GM12892 (cell line): ENCODE measurements at regions not wholly inside any gene's neighbourhood (a gene's known extent, or its start where the extent isn't known, plus 50 kb on each side); places are given as distances from the start of the nearest gene placed in this dataset.

Experiments used
- POLR2AphosphoS5 ChIP-seq: IDR thresholded peaks from 2 replicates; pipeline ENCODE4 v1.6.1; 2011; ENCODE audit warnings: low read depth, low read length, control low read depth
- TAF1 ChIP-seq: IDR thresholded peaks from 2 replicates; pipeline ENCODE4 v1.6.1; 2011; ENCODE audit warnings: low read depth, mild to moderate bottlenecking, control low read depth, low read length, borderline replicate concordance

GRCh38 chr2:16104315-16104948 is 164.1 kb downstream of the MYCN start:
- TF ChIP-seq POLR2AphosphoS5 (no peak), TAF1 (no peak)
